A549 (cell line): ENCODE measurements at regions not wholly inside any gene's neighbourhood (a gene's known extent, or its start where the extent isn't known, plus 50 kb on each side); places are given as distances from the start of the nearest gene placed in this dataset.

Source experiments
- ATAC-seq, 2 experiments: fragments of 200-7000 bp in 1 of 2; fragments of >200 bp in 1 of 2; cut with Nextera tagmentation in 1 of 2; cut with Tn5 transposase in 1 of 2; 3 replicates each; pipeline versions ENCODE4 v1.8.0 to v1.9.1; 2018 to 2020; ENCODE audit warnings: mild to moderate bottlenecking in 1 of 2, moderate library complexity in 1 of 2
- CTCF ChIA-PET: fragments of 300-600 bp; sonication (Branson Sonifier 250); formaldehyde crosslinking; extraction: SDS; loops from one replicate; lab custom pipeline; 2021; ENCODE audit warnings: antibody characterized with exemption, inconsistent platforms; lab: Yijun Ruan, JAX
- POLR2A ChIA-PET: fragments of 350-600 bp; formaldehyde crosslinking; extraction: SDS; loops from one replicate; lab custom pipeline; 2021; ENCODE audit warnings: antibody characterized with exemption, inconsistent platforms; lab: Yijun Ruan, JAX
- DNase-seq, 2 experiments: peaks; one replicate each; pipeline versions ENCODE4 v3.0.0 to v3.0.0-alpha.2; 2011 to 2016; ENCODE audit warnings: low read depth in 1 of 2, low spot score in 1 of 2
- FAIRE-seq: peaks from 2 replicates; lab custom pipeline; 2011; peaks lifted over from hg19 to GRCh38; lab: Jason Lieb, UNC
- H3K27ac ChIP-seq, 2 experiments: fragments of >200 bp; sonication (Bioruptor Twin); formaldehyde crosslinking; 3 replicates each; pipeline ENCODE4 v1.5.1; 2016 to 2017
- H3K4me1 ChIP-seq: fragments of >200 bp; sonication (Bioruptor Twin); formaldehyde crosslinking; 3 replicates; pipeline ENCODE4 v1.6.1; 2016
- H3K4me2 ChIP-seq: fragments of >200 bp; sonication (Bioruptor Twin); formaldehyde crosslinking; 3 replicates; pipeline ENCODE4 v1.6.1; 2016
- H3K4me3 ChIP-seq: fragments of >200 bp; sonication (Bioruptor Twin); formaldehyde crosslinking; 3 replicates; pipeline ENCODE4 v1.5.1; 2016
- H3K9me3 ChIP-seq: fragments of >200 bp; sonication (Bioruptor Twin); formaldehyde crosslinking; 3 replicates; pipeline ENCODE4 v1.6.1; 2016
- CBX8 ChIP-seq: fragments of 200-600 bp; sonication (generic); IDR thresholded peaks from 2 replicates; pipeline ENCODE4 v1.6.1; 2016
- CEBPB ChIP-seq, 2 experiments: fragments of >200 bp in 1 of 2; sonication (Bioruptor Twin) in 1 of 2; formaldehyde crosslinking in 1 of 2; IDR thresholded peaks; 2 replicates each; pipeline ENCODE4 v1.6.1; 2012 to 2016
- CHD4 ChIP-seq: fragments of 200-600 bp; sonication (generic); IDR thresholded peaks from 2 replicates; pipeline ENCODE4 v1.6.1; 2016; ENCODE audit warnings: antibody characterized with exemption, mild to moderate bottlenecking, borderline replicate concordance
- EHF ChIP-seq: fragments of 250-450 bp; sonication (Bioruptor Pico); IDR thresholded peaks from 2 replicates; pipeline ENCODE4 v1.5.0; 2020; ENCODE audit warnings: mild to moderate bottlenecking
- EP300 ChIP-seq, 2 experiments: fragments of >200 bp; sonication (Bioruptor Twin); formaldehyde crosslinking; IDR thresholded peaks; 2 replicates in 1 of 2; 3 replicates in 1 of 2; pipeline ENCODE4 v1.6.1; 2016 to 2017
- ESRRA ChIP-seq: fragments of 150-350 bp; IDR thresholded peaks from 2 replicates; pipeline ENCODE4 v1.6.1; 2014; ENCODE audit warnings: mild to moderate bottlenecking, low read length, borderline replicate concordance
- FOSL2 ChIP-seq, 2 experiments: fragments of 450-650 bp in 1 of 2; fragments of >200 bp in 1 of 2; sonication (Bioruptor Twin) in 1 of 2; formaldehyde crosslinking; IDR thresholded peaks; 2 replicates each; pipeline versions ENCODE4 v1.5.0 to v1.6.1; 2016 to 2020; ENCODE audit warnings: mild to moderate bottlenecking in 1 of 2, moderate library complexity in 1 of 2
- GATA3 ChIP-seq: IDR thresholded peaks from 2 replicates; pipeline ENCODE4 v1.6.1; 2012; ENCODE audit warnings: borderline replicate concordance
- HDAC2 ChIP-seq: fragments of 200-600 bp; sonication (generic); IDR thresholded peaks from 2 replicates; pipeline ENCODE4 v1.6.1; 2016
- HEYL ChIP-seq: fragments of 250-450 bp; sonication (Bioruptor Pico); IDR thresholded peaks from 2 replicates; pipeline ENCODE4 v1.8.0; 2021; ENCODE audit warnings: mild to moderate bottlenecking, moderate library complexity
- HOXA7 ChIP-seq: fragments of 250-450 bp; sonication (Bioruptor Pico); IDR thresholded peaks from 2 replicates; pipeline ENCODE4 v1.5.0; 2020; ENCODE audit warnings: mild to moderate bottlenecking, moderate library complexity
- HOXB5 ChIP-seq: fragments of 250-450 bp; sonication (Bioruptor Pico); IDR thresholded peaks from 2 replicates; pipeline ENCODE4 v1.5.0; 2020; ENCODE audit warnings: mild to moderate bottlenecking, moderate library complexity
- JUNB ChIP-seq: fragments of >200 bp; sonication (Bioruptor Twin); formaldehyde crosslinking; IDR thresholded peaks from 2 replicates; pipeline ENCODE4 v1.6.1; 2016
- KDM1A ChIP-seq: fragments of 200-600 bp; sonication (generic); IDR thresholded peaks from 2 replicates; pipeline ENCODE4 v1.6.1; 2016; ENCODE audit warnings: low read depth, mild to moderate bottlenecking
- KDM5A ChIP-seq: fragments of 200-600 bp; sonication (generic); IDR thresholded peaks from 2 replicates; pipeline ENCODE4 v1.6.1; 2016; ENCODE audit warnings: antibody characterized with exemption, mild to moderate bottlenecking
- MAFK ChIP-seq: fragments of 450-650 bp; IDR thresholded peaks from 2 replicates; pipeline ENCODE4 v1.6.1; 2014; ENCODE audit not compliant: partially characterized antibody
- MAZ ChIP-seq: fragments of 150-350 bp; IDR thresholded peaks from 2 replicates; pipeline ENCODE4 v1.6.1; 2014; ENCODE audit warnings: antibody characterized with exemption, low read depth, low read length, borderline replicate concordance
- NPAS2 ChIP-seq: fragments of 250-450 bp; sonication (Bioruptor Pico); IDR thresholded peaks from 2 replicates; pipeline ENCODE4 v1.8.0; 2022; ENCODE audit warnings: mild to moderate bottlenecking, moderate library complexity, borderline replicate concordance
- NR3C1 ChIP-seq: fragments of >200 bp; sonication (Bioruptor Twin); formaldehyde crosslinking; IDR thresholded peaks from 3 replicates; pipeline ENCODE4 v1.6.1; 2017
- RNF2 ChIP-seq: fragments of 200-600 bp; sonication (generic); IDR thresholded peaks from 2 replicates; pipeline ENCODE4 v1.6.1; 2016; ENCODE audit warnings: low read depth, mild to moderate bottlenecking, antibody characterized with exemption, moderate library complexity, borderline replicate concordance
- SREBF2 ChIP-seq: fragments of 450-650 bp; IDR thresholded peaks from 2 replicates; pipeline ENCODE4 v1.6.1; 2014; ENCODE audit warnings: mild to moderate bottlenecking, moderate library complexity
- TFCP2L1 ChIP-seq: fragments of 250-450 bp; sonication (Bioruptor Pico); IDR thresholded peaks from 2 replicates; pipeline ENCODE4 v1.5.0; 2021; ENCODE audit warnings: mild to moderate bottlenecking
- ZC3H11A ChIP-seq: fragments of 450-650 bp; IDR thresholded peaks from 2 replicates; pipeline ENCODE4 v1.6.1; 2014; ENCODE audit warnings: antibody characterized with exemption, mild to moderate bottlenecking
- ZNF302 ChIP-seq: fragments of 250-450 bp; sonication (Bioruptor Pico); IDR thresholded peaks from 2 replicates; pipeline ENCODE4 v1.9.0; 2021; ENCODE audit warnings: inconsistent platforms, mild to moderate bottlenecking, moderate library complexity
- WGBS: methylation state at CpG from one replicate; pipeline ENCODE4 v1.1.6; 2017; ENCODE audit errors: missing lambda C conversion rate; 5-methylcytosine and 5-hydroxymethylcytosine counted together
- TF ChIP-seq, protein P1 (sequence below): fragments of 250-450 bp; sonication (Bioruptor Pico); IDR thresholded peaks from 2 replicates; pipeline ENCODE4 v1.5.0; 2020; ENCODE audit warnings: low read depth, mild to moderate bottlenecking, moderate library complexity

DNA sequence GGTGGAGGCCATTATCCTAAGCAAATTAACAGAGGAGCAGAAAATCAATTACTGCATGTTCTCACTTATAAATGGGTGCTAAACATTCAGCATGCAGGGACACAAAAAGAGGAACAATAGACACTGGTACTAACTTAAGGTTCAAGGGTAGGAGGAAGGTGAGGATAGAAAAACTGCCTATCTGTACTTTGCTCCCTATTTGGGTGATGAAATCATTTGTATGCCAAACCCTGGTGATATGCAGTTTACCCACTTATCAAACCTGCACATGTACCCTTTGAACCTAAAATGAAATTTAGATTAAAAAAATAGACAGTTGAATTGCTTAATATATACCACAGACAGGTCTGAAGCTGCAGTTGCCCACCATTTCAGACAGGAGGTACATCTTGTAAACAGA is 143.3 kb upstream of the KLHL4 start:
- ChIA-PET CTCF (no interaction called here), POLR2A (no interaction called here)
- DNase-seq (no peak), ATAC-seq (no peak), FAIRE-seq (no peak)
- no peak for TF ChIP-seq RNF2
- TF ChIP-seq MAFK, result no peak
- TF ChIP-seq KDM1A, result no peak
- Histone ChIP-seq H3K9me3 (no peaks in the 10 kb centered on the region), H3K4me1 (no peaks in the 10 kb centered on the region), H3K4me2 (no peak overlapping the region), H3K4me3 (no peak overlapping the region), H3K27ac (no peak overlapping the region)

DNA sequence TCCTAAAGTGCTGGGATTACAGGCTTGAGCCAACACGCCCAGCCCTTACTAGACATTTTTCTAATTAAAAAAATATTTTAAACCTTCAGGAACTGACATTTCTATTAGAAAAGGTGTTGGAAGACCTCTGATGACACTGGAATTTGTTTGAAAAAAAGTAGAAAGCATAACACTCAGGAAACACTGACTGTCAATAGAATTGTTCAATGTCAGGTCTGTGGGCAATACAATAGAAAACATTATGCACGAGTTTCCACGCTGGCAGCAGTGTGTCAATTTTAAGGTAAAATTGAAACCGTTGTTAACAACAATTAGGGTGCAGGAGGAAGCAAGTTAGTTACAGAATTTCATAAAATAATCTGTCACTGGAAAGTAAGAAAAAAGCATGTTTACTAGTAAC is 140.7 kb upstream of the KLHL4 start:
- no peak overlapping the region for H3K4me2 ChIP-seq
- TF ChIP-seq, protein P1, sequence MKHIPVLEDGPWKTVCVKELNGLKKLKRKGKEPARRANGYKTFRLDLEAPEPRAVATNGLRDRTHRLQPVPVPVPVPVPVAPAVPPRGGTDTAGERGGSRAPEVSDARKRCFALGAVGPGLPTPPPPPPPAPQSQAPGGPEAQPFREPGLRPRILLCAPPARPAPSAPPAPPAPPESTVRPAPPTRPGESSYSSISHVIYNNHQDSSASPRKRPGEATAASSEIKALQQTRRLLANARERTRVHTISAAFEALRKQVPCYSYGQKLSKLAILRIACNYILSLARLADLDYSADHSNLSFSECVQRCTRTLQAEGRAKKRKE (CRISPR knock-in tag), result no peak
- TF ChIP-seq HOXB5 (CRISPR knock-in tag) (no peak), KDM1A (no peak), TFCP2L1 (no peak), NR3C1 (no peak), KDM5A (no peak)
- no peak overlapping the region for H3K4me3 ChIP-seq
- H3K4me1 ChIP-seq, result no peaks in the 10 kb centered on the region
- no peak for DNase-seq
- WGBS, result 46% methylated on average over 4 of the region's 4 CpGs
- FAIRE-seq, result no peak
- ATAC-seq, result no peak
- H3K9me3 ChIP-seq, result no peaks in the 10 kb centered on the region
- H3K27ac ChIP-seq, result no peak overlapping the region
- POLR2A ChIA-PET, result no interaction called here
- CTCF ChIA-PET, result no interaction called here

DNA sequence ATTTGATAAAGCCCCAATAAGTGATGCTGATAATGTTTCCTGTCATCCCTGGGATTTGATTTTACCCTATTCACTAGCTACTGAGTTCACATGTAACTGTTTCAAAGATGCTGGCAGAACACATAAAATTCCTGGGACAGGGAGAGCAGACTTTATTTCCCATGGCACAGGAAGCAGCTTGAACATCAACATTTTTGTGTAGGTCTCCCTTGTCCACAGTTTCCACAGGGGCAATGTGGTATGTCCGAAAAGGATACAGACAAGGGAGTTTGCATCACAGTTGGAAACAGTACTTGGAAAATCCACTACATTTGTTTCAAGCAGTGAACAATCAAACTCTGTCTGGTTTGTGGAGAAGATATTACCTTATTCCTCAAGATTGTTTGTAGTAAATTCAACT is 129.2 kb upstream of the KLHL4 start:
- POLR2A ChIA-PET, result no interaction called here
- Histone ChIP-seq H3K4me1 (no peaks in the 10 kb centered on the region), H3K9me3 (no peaks in the 10 kb centered on the region), H3K27ac (no peak overlapping the region), H3K4me3 (no peak overlapping the region)
- DNase-seq (no peak), FAIRE-seq (no peak), ATAC-seq (no peak)
- 50% methylated on average over 1 of the region's 1 CpG for WGBS
- CTCF ChIA-PET, result no interaction called here
- TF ChIP-seq HOXB5 (CRISPR knock-in tag) (no peak), NPAS2 (no peak), EHF (CRISPR knock-in tag) (no peak), JUNB (no peak), HOXA7 (no peak), KDM5A (no peak), EP300 (IDR thresholded peaks at IDR 0.05) (no peak), GATA3 (no peak), ZNF302 (CRISPR knock-in tag) (no peak), SREBF2 (no peak), CEBPB (IDR thresholded peaks at IDR 0.05) (no peak), HDAC2 (no peak)
- TF ChIP-seq, all 56 proteins: peak for 0
- H3K4me2 ChIP-seq, result no peak overlapping the region

DNA sequence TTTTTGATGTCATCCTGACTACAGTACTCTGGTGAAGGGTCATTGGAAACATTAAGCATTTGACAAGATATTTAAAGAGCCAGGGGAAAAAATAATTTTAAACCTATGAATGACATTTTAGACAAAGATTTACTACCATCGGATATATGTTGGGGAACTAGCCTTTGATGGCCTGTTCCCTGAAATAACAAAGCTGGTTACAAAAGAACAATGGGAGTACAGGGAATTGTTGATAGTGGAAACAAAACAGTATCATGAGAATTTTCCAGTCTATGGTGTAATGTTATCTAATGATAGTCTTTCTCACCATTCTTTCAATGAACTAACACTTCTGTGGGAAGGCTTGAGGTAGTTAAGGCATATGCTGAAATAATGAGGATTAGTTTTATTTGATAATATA is 125.9 kb upstream of the KLHL4 start:
- CTCF ChIA-PET, result no interaction called here
- ATAC-seq, result no peak
- TF ChIP-seq ESRRA (no peak), MAZ (no peak), CEBPB (IDR thresholded peaks at IDR 0.05) (no peak), CBX8 (no peak), CHD4 (no peak), ZNF302 (CRISPR knock-in tag) (no peak), HDAC2 (no peak), ZC3H11A (no peak), FOSL2 (IDR thresholded peaks at IDR 0.05) (no peak), FOSL2 (CRISPR knock-in tag; IDR thresholded peaks at IDR 0.05) (no peak), HEYL (CRISPR knock-in tag) (no peak), HOXB5 (CRISPR knock-in tag) (no peak)
- TF ChIP-seq, all 56 proteins: peak for 0

More for the DNA sequence above, 125.9 kb upstream of the KLHL4 start:
- H3K4me1 ChIP-seq, result no peaks in the 10 kb centered on the region
- POLR2A ChIA-PET, result no interaction called here
- no peak for DNase-seq
- no peak overlapping the region for H3K4me2 ChIP-seq
- H3K9me3 ChIP-seq, result no peaks in the 10 kb centered on the region
- 84% methylated on average over 1 of the region's 1 CpG for WGBS
- no peak overlapping the region for H3K27ac ChIP-seq
- no peak overlapping the region for H3K4me3 ChIP-seq
- FAIRE-seq, result no peak
